ENCODE measurements at regions not wholly inside any gene's neighbourhood (a gene's known extent, or its start where the extent isn't known, plus 50 kb on each side); places are given as distances from the start of the nearest gene placed in this dataset.

DNA sequence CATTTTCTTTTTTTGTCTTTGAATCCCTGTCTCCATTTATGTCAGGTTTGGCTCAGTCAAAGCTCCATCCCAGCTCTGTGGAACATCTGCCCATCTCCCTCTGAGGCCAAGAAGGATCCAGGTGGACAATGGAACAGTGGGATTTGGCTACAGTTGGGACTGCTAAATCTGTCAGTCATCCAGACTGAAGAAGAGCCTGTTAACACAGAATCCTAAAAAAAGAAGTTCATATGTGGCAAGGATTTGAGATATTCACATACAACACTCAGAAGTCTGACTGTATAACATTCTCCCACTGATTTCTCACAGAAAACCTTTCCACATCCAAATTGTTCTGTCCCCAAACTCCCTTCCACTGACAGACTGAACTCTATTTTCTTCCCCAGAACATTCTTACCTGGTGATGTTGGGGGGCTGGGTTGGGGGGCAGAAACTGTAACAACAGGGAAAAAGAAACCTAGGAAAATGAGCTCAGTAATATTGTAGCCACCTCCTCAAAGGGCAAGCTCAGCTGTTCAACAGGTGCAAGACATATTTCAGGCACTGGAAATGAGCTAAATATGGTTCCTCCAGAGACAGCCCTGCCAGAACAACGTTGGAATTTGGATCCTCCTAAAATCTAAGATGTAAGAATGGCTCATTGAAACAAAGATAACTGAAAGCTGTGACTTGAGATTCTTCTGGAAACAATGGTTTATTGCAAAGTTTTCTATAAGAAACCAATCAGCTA lies 301.5 kb upstream of the CDH5 start:
- TF ChIP-seq BHLHE40 (IDR thresholded peaks at IDR 0.05; ENCODE audit: borderline replicate concordance) (no peak), NFRKB (IDR thresholded peaks at IDR 0.05) (no peak), TARDBP (IDR thresholded peaks at IDR 0.05) (no peak), SP1 (IDR thresholded peaks at IDR 0.05) (no peak)

Measured in HEK293T (cell line).